ENCODE measurements at regions not wholly inside any gene's neighbourhood (a gene's known extent, or its start where the extent isn't known, plus 50 kb on each side); places are given as distances from the start of the nearest gene placed in this dataset.

GRCh38 chr4:31905363-31905762, 1185.2 kb downstream of the PCDH7 start:
- Histone ChIP-seq H3K27me3 (no peaks in the 10 kb centered on the region), H3K79me2 (ENCODE audit: low read depth) (no peaks in the 10 kb centered on the region), H3K9ac (no peak overlapping the region), H3K27ac (no peak overlapping the region), H3K9me3 (ENCODE audit: low read depth) (no peaks in the 10 kb centered on the region), H3K4me2 (no peak overlapping the region), H3K36me3 (no peaks in the 10 kb centered on the region), H3K4me1 (no peaks in the 10 kb centered on the region), H2AFZ (replicated peaks) (no peak overlapping the region), H4K20me1 (ENCODE audit: low read depth) (no peaks in the 10 kb centered on the region), H3F3A (ENCODE audit: low read depth) (no peaks in the 10 kb centered on the region), H3K4me3 (no peak overlapping the region)
- Mint-ChIP-seq H3K36me3 (no peaks in the 10 kb centered on the region), H3K9me3 (peaks cover 8% of the 10 kb centered on the region), H3K27ac (no peak overlapping the region), H3K4me3 (no peak overlapping the region), H3K27me3 (ENCODE audit: insufficient read depth, low read depth) (no peaks in the 10 kb centered on the region), H3K4me1 (peaks cover 5% of the 10 kb centered on the region)
- DNase-seq (ENCODE audit: low spot score), result no peak
- TF ChIP-seq CTCF (IDR thresholded peaks at IDR 0.05), result no peak
- no peak for TF ChIP-seq EZH2 (IDR thresholded peaks at IDR 0.05)
- TF ChIP-seq EZH2phosphoT487 (IDR thresholded peaks at IDR 0.05), result no peak

- H3K27ac ChIP-seq, result no peak overlapping the region
- no peaks in the 10 kb centered on the region for H3K4me1 Mint-ChIP-seq
- no peak overlapping the region for H3K4me3 Mint-ChIP-seq
- no peaks in the 10 kb centered on the region for H3K9me3 ChIP-seq (ENCODE audit: low read depth)
- H3K36me3 Mint-ChIP-seq, result no peaks in the 10 kb centered on the region
- no peaks in the 10 kb centered on the region for H3K36me3 ChIP-seq
- H2AFZ ChIP-seq (replicated peaks), result no peak overlapping the region
- no peaks in the 10 kb centered on the region for H3F3A ChIP-seq (ENCODE audit: low read depth)
- no peak overlapping the region for H3K4me3 ChIP-seq
- H3K4me1 ChIP-seq, result no peaks in the 10 kb centered on the region
- no peaks in the 10 kb centered on the region for H4K20me1 ChIP-seq (ENCODE audit: low read depth)
- H3K27me3 Mint-ChIP-seq (ENCODE audit: insufficient read depth, low read depth), result no peaks in the 10 kb centered on the region
- H3K79me2 ChIP-seq (ENCODE audit: low read depth), result no peaks in the 10 kb centered on the region
- no peak overlapping the region for H3K27ac Mint-ChIP-seq
- no peaks in the 10 kb centered on the region for H3K27me3 ChIP-seq
- no peak for DNase-seq (ENCODE audit: low spot score)
- H3K9me3 Mint-ChIP-seq, result peaks cover 13% of the 10 kb centered on the region
- no peak overlapping the region for H3K9ac ChIP-seq
- H3K4me2 ChIP-seq, result no peak overlapping the region
- TF ChIP-seq EZH2phosphoT487 (IDR thresholded peaks at IDR 0.05), result no peak
- TF ChIP-seq CTCF (IDR thresholded peaks at IDR 0.05), result no peak
- no peak for TF ChIP-seq EZH2 (IDR thresholded peaks at IDR 0.05)
Measured at GRCh38 chr4:31908261-31908660, 1188.1 kb downstream of the PCDH7 start.

- no peaks in the 10 kb centered on the region for H3K36me3 ChIP-seq
- no peaks in the 10 kb centered on the region for H3K9me3 ChIP-seq (ENCODE audit: low read depth)
- Mint-ChIP-seq H3K9me3 (peaks cover 11% of the 10 kb centered on the region), H3K36me3 (no peaks in the 10 kb centered on the region), H3K27me3 (ENCODE audit: insufficient read depth, low read depth) (no peaks in the 10 kb centered on the region), H3K4me1 (peaks cover 2% of the 10 kb centered on the region), H3K27ac (no peak overlapping the region), H3K4me3 (no peak overlapping the region)
- H2AFZ ChIP-seq (replicated peaks), result no peak overlapping the region
- no peak for DNase-seq (ENCODE audit: low spot score)
- H4K20me1 ChIP-seq (ENCODE audit: low read depth), result no peaks in the 10 kb centered on the region
- H3K4me1 ChIP-seq, result no peaks in the 10 kb centered on the region
- no peak overlapping the region for H3K27ac ChIP-seq
- no peak overlapping the region for H3K4me2 ChIP-seq
- no peaks in the 10 kb centered on the region for H3K27me3 ChIP-seq
- TF ChIP-seq CTCF (IDR thresholded peaks at IDR 0.05), result no peak
- TF ChIP-seq EZH2phosphoT487 (IDR thresholded peaks at IDR 0.05), result no peak
- TF ChIP-seq EZH2 (IDR thresholded peaks at IDR 0.05), result no peak
- no peak overlapping the region for H3K4me3 ChIP-seq
- H3K79me2 ChIP-seq (ENCODE audit: low read depth), result no peaks in the 10 kb centered on the region
- no peaks in the 10 kb centered on the region for H3F3A ChIP-seq (ENCODE audit: low read depth)
- H3K9ac ChIP-seq, result no peak overlapping the region
Measured at GRCh38 chr4:31917334-31917733, 1197.2 kb downstream of the PCDH7 start.

GRCh38 chr4:31918891-31919290, 1198.7 kb downstream of the PCDH7 start:
- no peak overlapping the region for H3K4me3 Mint-ChIP-seq

More at GRCh38 chr4:31918891-31919290, 1198.7 kb downstream of the PCDH7 start:
- Mint-ChIP-seq H3K4me1 (peaks cover 2% of the 10 kb centered on the region), H3K27me3 (ENCODE audit: insufficient read depth, low read depth) (no peaks in the 10 kb centered on the region), H3K9me3 (peaks cover 7% of the 10 kb centered on the region), H3K27ac (no peak overlapping the region), H3K36me3 (no peaks in the 10 kb centered on the region)
- Histone ChIP-seq H3K27me3 (no peaks in the 10 kb centered on the region), H3K4me1 (no peaks in the 10 kb centered on the region), H3K9ac (no peak overlapping the region), H4K20me1 (ENCODE audit: low read depth) (no peaks in the 10 kb centered on the region), H3K4me2 (no peak overlapping the region), H3K9me3 (ENCODE audit: low read depth) (no peaks in the 10 kb centered on the region), H3K4me3 (no peak overlapping the region), H2AFZ (replicated peaks) (no peak overlapping the region), H3K36me3 (no peaks in the 10 kb centered on the region), H3K79me2 (ENCODE audit: low read depth) (no peaks in the 10 kb centered on the region), H3K27ac (no peak overlapping the region), H3F3A (ENCODE audit: low read depth) (no peaks in the 10 kb centered on the region)
- no peak for DNase-seq (ENCODE audit: low spot score)
- TF ChIP-seq EZH2phosphoT487 (IDR thresholded peaks at IDR 0.05) (no peak), EZH2 (IDR thresholded peaks at IDR 0.05) (no peak), CTCF (IDR thresholded peaks at IDR 0.05) (no peak)

Data from neural progenitor cell (in vitro differentiated cells).